GM12878 (cell line): ENCODE measurements at regions not wholly inside any gene's neighbourhood (a gene's known extent, or its start where the extent isn't known, plus 50 kb on each side); places are given as distances from the start of the nearest gene placed in this dataset.

Experiments
- ATAC-seq: fragments of 200-7000 bp; cut with Tn5 transposase; 3 replicates; pipeline ENCODE4 v1.9.1; 2020; ENCODE audit warnings: mild to moderate bottlenecking, moderate library complexity
- BruUV-seq: library from RNA; stranded (reverse); fragments of 400-500 nt; replicated peaks from 2 replicates; lab custom pipeline; 2021; lab: Mats Ljungman, UMichigan
- CTCF ChIA-PET: fragments of 300-600 bp; sonication (Branson Sonifier 250); formaldehyde crosslinking; extraction: SDS; loops from one replicate; lab custom pipeline; 2021; ENCODE audit warnings: inconsistent platforms; lab: Yijun Ruan, JAX
- POLR2A ChIA-PET: fragments of 350-600 bp; formaldehyde crosslinking; extraction: SDS; loops from one replicate; lab custom pipeline; 2021; ENCODE audit warnings: inconsistent platforms; lab: Charles Lee
- RAD21 ChIA-PET: fragments of 300-600 bp; sonication (Branson Sonifier 250); formaldehyde crosslinking; loops from one replicate; lab custom pipeline; 2023; ENCODE audit warnings: antibody characterized with exemption; ENCODE audit not compliant: unreplicated experiment; lab: Charles Lee
- SMC1A ChIA-PET: fragments of 300-600 bp; sonication (Branson Sonifier 250); formaldehyde crosslinking; loops from one replicate; lab custom pipeline; 2023; ENCODE audit not compliant: unreplicated experiment, uncharacterized antibody; lab: Charles Lee
- DNase-seq: peaks from one replicate; pipeline ENCODE4 v3.0.0-alpha.2; 2011; ENCODE audit warnings: low read depth, low spot score
- FAIRE-seq: peaks from 3 replicates; lab custom pipeline; 2011; peaks lifted over from hg19 to GRCh38; lab: Jason Lieb, UNC
- H2AFZ ChIP-seq: 2 replicates; pipeline ENCODE4 v1.6.0; 2011; ENCODE audit warnings: low read depth, low read length, control low read depth; ENCODE audit not compliant: control insufficient read depth
- H3K27ac ChIP-seq: 2 replicates; pipeline ENCODE4 v1.5.1; 2011; ENCODE audit warnings: control low read depth; ENCODE audit not compliant: control insufficient read depth, insufficient read depth
- H3K27me3 ChIP-seq, 2 experiments: replicated peaks in 1 of 2; 2 replicates each; pipeline versions ENCODE4 v1.6.0 to v1.6.1; 2011; ENCODE audit warnings: low read length in 1 of 2; ENCODE audit not compliant: control insufficient read depth in 2 of 2, insufficient read depth in 2 of 2
- H3K36me3 ChIP-seq, 2 experiments: 2 replicates each; pipeline ENCODE4 v1.5.1; 2011; ENCODE audit warnings: low read length in 1 of 2; ENCODE audit not compliant: control insufficient read depth in 2 of 2, insufficient read depth in 2 of 2
- H3K4me1 ChIP-seq: 2 replicates; pipeline ENCODE4 v1.6.1; 2011; ENCODE audit warnings: mild to moderate bottlenecking, low read length, moderate library complexity, mixed read lengths; ENCODE audit not compliant: control insufficient read depth, insufficient read depth
- H3K4me2 ChIP-seq: 2 replicates; pipeline ENCODE4 v1.6.0; 2011; ENCODE audit warnings: control low read depth; ENCODE audit not compliant: control insufficient read depth, insufficient read depth
- H3K4me3 ChIP-seq: fragments of 200-600 bp; sonication (generic); 2 replicates; pipeline ENCODE4 v1.5.1; 2016
- H3K79me2 ChIP-seq: 2 replicates; pipeline ENCODE4 v1.6.0; 2011; ENCODE audit warnings: low read length; ENCODE audit not compliant: control insufficient read depth, insufficient read depth
- H3K9ac ChIP-seq: 2 replicates; pipeline ENCODE4 v1.8.0; 2011; ENCODE audit warnings: low read length, control low read depth, mixed read lengths; ENCODE audit not compliant: control insufficient read depth, insufficient read depth
- H3K9me3 ChIP-seq: replicated peaks from 3 replicates; pipeline ENCODE4 v1.5.1; 2011; ENCODE audit warnings: mild to moderate bottlenecking, low read length; ENCODE audit not compliant: control insufficient read depth, insufficient read depth
- H4K20me1 ChIP-seq: 2 replicates; pipeline ENCODE4 v1.6.0; 2011; ENCODE audit not compliant: control insufficient read depth, insufficient read depth
- ATF7 ChIP-seq: fragments of 450-650 bp; IDR thresholded peaks from 2 replicates; pipeline ENCODE4 v1.6.1; 2016; ENCODE audit warnings: low read depth, mild to moderate bottlenecking
- CBFB ChIP-seq: IDR thresholded peaks from 2 replicates; pipeline ENCODE4 v1.6.1; 2016; ENCODE audit warnings: antibody characterized with exemption, low read depth
- CBX3 ChIP-seq: fragments of 200-600 bp; sonication (generic); IDR thresholded peaks from 2 replicates; pipeline ENCODE4 v1.6.1; 2016; ENCODE audit warnings: low read depth, borderline replicate concordance
- CHD4 ChIP-seq: fragments of 200-600 bp; sonication (generic); IDR thresholded peaks from 2 replicates; pipeline ENCODE4 v1.6.1; 2016; ENCODE audit warnings: mild to moderate bottlenecking
- CREB1 ChIP-seq: IDR thresholded peaks from 2 replicates; pipeline ENCODE4 v1.6.1; 2012; ENCODE audit warnings: low read depth, mild to moderate bottlenecking, inconsistent platforms
- CREM ChIP-seq: IDR thresholded peaks from 2 replicates; pipeline ENCODE4 v1.6.1; 2014; ENCODE audit warnings: antibody characterized with exemption, low read depth
- ETV6 ChIP-seq, 2 experiments: fragments of 450-650 bp in 1 of 2; IDR thresholded peaks in 1 of 2; conservative IDR thresholded peaks in 1 of 2; 2 replicates each; pipeline ENCODE4 v1.6.1; 2014; ENCODE audit warnings: antibody characterized with exemption in 1 of 2, borderline replicate concordance in 1 of 2, low read depth in 1 of 2, mild to moderate bottlenecking in 1 of 2, moderate library complexity in 1 of 2
- EZH2 ChIP-seq: IDR thresholded peaks from 2 replicates; pipeline ENCODE4 v1.6.1; 2012; ENCODE audit warnings: low read depth, mild to moderate bottlenecking, control low read depth, inconsistent platforms, low read length, borderline replicate concordance; ENCODE audit not compliant: control insufficient read depth
- KAT2A ChIP-seq: conservative IDR thresholded peaks from 2 replicates; pipeline ENCODE4 v1.6.1; 2011; ENCODE audit warnings: low read depth, low read length; ENCODE audit not compliant: control insufficient read depth
- KLF5 ChIP-seq: fragments of 450-650 bp; IDR thresholded peaks from 2 replicates; pipeline ENCODE4 v1.6.1; 2014; ENCODE audit warnings: mild to moderate bottlenecking; ENCODE audit not compliant: partially characterized antibody
- MXI1 ChIP-seq: fragments of 150-350 bp; IDR thresholded peaks from 2 replicates; pipeline ENCODE4 v1.6.1; 2011; ENCODE audit warnings: low read depth, mild to moderate bottlenecking, inconsistent platforms, low read length, improper control_type of control experiment
- NBN ChIP-seq: fragments of 450-650 bp; IDR thresholded peaks from 2 replicates; pipeline ENCODE4 v1.6.1; 2016
- NFXL1 ChIP-seq: fragments of 450-650 bp; IDR thresholded peaks from 2 replicates; pipeline ENCODE4 v1.6.1; 2017; ENCODE audit warnings: antibody characterized with exemption, mild to moderate bottlenecking, borderline replicate concordance
- SIX5 ChIP-seq: IDR thresholded peaks from 2 replicates; pipeline ENCODE4 v1.6.1; 2011; ENCODE audit warnings: mild to moderate bottlenecking, low read depth, low read length, moderate library complexity; ENCODE audit not compliant: severe bottlenecking
- SMC3 ChIP-seq: IDR thresholded peaks from 2 replicates; pipeline ENCODE4 v1.6.1; 2011; ENCODE audit warnings: low read length, improper control_type of control experiment, borderline replicate concordance
- TAF1 ChIP-seq: IDR thresholded peaks from 2 replicates; pipeline ENCODE4 v1.6.1; 2011; ENCODE audit warnings: mild to moderate bottlenecking, low read depth, low read length, borderline replicate concordance
- ZSCAN29 ChIP-seq: fragments of 450-650 bp; IDR thresholded peaks from 2 replicates; pipeline ENCODE4 v1.6.1; 2017; ENCODE audit warnings: mild to moderate bottlenecking, moderate library complexity
- WGBS: methylation state at CpG from one replicate; pipeline ENCODE4 v1.1.6; 2016; ENCODE audit warnings: low lambda C conversion rate; ENCODE audit not compliant: insufficient replicate concordance, insufficient coverage; ENCODE audit errors: missing lambda C conversion rate; 5-methylcytosine and 5-hydroxymethylcytosine counted together
- in situ Hi-C: fragments of 300-500 bp; cut with MboI; formaldehyde crosslinking; loops from 9 replicates; pipeline ENCODE4 v1.14.3; 2018; ENCODE audit warnings: mixed read lengths
- intact Hi-C: fragments of 100-400 bp; cut with micrococcal nuclease; formaldehyde crosslinking; loops from one replicate; pipeline ENCODE4 v1.14.2; 2022; ENCODE audit not compliant: unreplicated experiment
- TF ChIP-seq, protein P1 (sequence below): IDR thresholded peaks from 2 replicates; pipeline ENCODE4 v1.6.1; 2012; ENCODE audit warnings: low read depth, low read length, improper control_type of control experiment
- TF ChIP-seq, protein P2 (sequence below): fragments of 450-650 bp; IDR thresholded peaks from 2 replicates; pipeline ENCODE4 v1.6.1; 2017; ENCODE audit warnings: borderline replicate concordance
- TF ChIP-seq, protein P3 (sequence below): fragments of 450-650 bp; IDR thresholded peaks from 2 replicates; pipeline ENCODE4 v1.6.1; 2016; ENCODE audit warnings: mild to moderate bottlenecking, moderate library complexity, borderline replicate concordance

DNA sequence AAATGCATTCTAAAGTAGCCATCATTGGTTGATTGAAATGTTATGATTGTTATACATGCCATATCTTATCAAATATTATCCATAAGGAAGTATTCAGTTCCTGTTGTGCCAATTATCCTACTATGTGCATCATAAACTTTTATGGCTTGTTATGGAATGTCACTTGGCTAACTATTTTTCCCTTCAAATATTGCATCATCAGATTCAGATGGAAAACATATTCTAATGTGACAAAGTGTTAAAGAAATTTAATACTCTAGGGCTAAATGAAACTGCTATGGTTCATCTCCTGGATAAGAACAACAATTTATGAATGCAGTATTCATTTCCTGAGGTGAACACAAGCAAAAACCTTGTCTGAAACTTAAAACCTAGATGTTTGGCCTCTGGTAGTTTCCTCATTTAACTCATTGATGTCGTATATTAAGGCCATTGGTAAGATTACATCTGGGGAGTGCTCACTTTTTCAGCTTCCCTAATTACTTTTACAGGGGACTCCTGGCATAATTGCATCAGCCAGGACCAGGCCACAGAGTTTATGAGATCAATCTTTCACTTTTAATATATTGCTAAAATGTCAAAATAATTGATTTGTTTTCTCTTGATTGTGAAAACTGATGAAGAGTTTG, 134.9 kb upstream of the CEP162 start:
- RAD21 ChIA-PET, result interaction anchor here (1.0 to 2.7 kb wide), 6 partner anchors 10 to 56 kb away, joined by 3 to 9 read pairs (median 6); no protein-coding TSS in a partner anchor
- peak; percentile 61 for ATAC-seq
- Histone ChIP-seq H3K4me3 (no peak overlapping the region), H2AFZ (no peak overlapping the region), H3K36me3 (no peaks in the 10 kb centered on the region), H3K9me3 (no peaks in the 10 kb centered on the region; the same call in 2 of the 3 replicates), H3K27me3 (no peaks in the 10 kb centered on the region), H3K79me2 (no peaks in the 10 kb centered on the region), H3K9ac (no peak overlapping the region)
- intact Hi-C loops, result no loop called here
- WGBS, result 0% methylated on average over 1 of the region's 1 CpG
- TF ChIP-seq CBX3 (no peak), NBN (no peak), NFXL1 (no peak), ATF7 (no peak), CBFB (no peak), KAT2A (no peak), KLF5 (no peak), ETV6 (conservative IDR thresholded peaks at IDR 0.05 in 1 of 2, IDR thresholded peaks at IDR 0.05 in 1 of 2; ENCODE audit: borderline replicate concordance in 1 of 2, low read depth in 1 of 2) (no peak), MXI1 (no peak), CREB1 (no peak), SMC3 (no peak), EZH2 (no peak), SIX5 (no peak), ZSCAN29 (no peak), CHD4 (no peak), CREM (no peak), TAF1 (no peak)
- TF ChIP-seq, protein P1, sequence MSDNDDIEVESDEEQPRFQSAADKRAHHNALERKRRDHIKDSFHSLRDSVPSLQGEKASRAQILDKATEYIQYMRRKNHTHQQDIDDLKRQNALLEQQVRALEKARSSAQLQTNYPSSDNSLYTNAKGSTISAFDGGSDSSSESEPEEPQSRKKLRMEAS, result no peak
- TF ChIP-seq, protein P2, sequence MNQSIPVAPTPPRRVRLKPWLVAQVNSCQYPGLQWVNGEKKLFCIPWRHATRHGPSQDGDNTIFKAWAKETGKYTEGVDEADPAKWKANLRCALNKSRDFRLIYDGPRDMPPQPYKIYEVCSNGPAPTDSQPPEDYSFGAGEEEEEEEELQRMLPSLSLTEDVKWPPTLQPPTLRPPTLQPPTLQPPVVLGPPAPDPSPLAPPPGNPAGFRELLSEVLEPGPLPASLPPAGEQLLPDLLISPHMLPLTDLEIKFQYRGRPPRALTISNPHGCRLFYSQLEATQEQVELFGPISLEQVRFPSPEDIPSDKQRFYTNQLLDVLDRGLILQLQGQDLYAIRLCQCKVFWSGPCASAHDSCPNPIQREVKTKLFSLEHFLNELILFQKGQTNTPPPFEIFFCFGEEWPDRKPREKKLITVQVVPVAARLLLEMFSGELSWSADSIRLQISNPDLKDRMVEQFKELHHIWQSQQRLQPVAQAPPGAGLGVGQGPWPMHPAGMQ, result no peak
- TF ChIP-seq, protein P3, sequence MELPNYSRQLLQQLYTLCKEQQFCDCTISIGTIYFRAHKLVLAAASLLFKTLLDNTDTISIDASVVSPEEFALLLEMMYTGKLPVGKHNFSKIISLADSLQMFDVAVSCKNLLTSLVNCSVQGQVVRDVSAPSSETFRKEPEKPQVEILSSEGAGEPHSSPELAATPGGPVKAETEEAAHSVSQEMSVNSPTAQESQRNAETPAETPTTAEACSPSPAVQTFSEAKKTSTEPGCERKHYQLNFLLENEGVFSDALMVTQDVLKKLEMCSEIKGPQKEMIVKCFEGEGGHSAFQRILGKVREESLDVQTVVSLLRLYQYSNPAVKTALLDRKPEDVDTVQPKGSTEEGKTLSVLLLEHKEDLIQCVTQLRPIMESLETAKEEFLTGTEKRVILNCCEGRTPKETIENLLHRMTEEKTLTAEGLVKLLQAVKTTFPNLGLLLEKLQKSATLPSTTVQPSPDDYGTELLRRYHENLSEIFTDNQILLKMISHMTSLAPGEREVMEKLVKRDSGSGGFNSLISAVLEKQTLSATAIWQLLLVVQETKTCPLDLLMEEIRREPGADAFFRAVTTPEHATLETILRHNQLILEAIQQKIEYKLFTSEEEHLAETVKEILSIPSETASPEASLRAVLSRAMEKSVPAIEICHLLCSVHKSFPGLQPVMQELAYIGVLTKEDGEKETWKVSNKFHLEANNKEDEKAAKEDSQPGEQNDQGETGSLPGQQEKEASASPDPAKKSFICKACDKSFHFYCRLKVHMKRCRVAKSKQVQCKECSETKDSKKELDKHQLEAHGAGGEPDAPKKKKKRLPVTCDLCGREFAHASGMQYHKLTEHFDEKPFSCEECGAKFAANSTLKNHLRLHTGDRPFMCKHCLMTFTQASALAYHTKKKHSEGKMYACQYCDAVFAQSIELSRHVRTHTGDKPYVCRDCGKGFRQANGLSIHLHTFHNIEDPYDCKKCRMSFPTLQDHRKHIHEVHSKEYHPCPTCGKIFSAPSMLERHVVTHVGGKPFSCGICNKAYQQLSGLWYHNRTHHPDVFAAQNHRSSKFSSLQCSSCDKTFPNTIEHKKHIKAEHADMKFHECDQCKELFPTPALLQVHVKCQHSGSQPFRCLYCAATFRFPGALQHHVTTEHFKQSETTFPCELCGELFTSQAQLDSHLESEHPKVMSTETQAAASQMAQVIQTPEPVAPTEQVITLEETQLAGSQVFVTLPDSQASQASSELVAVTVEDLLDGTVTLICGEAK, result no peak
- TF ChIP-seq, all 136 proteins: peak for 0
- ChIA-PET POLR2A (no interaction called here), CTCF (interaction anchor here (1.1 to 1.4 kb wide), 4 partner anchors 30 to 297 kb away, joined by 3 to 7 read pairs (median 4); no protein-coding TSS in a partner anchor), SMC1A (interaction anchor here (0.6 to 2.4 kb wide), 16 partner anchors 9 to 391 kb away, joined by 3 to 14 read pairs (median 4); no protein-coding TSS in a partner anchor)
- in situ Hi-C loops, result no loop called here
- FAIRE-seq (no peak), DNase-seq (no peak)
- BruUV-seq, result no TSS peak
- H3K4me1 ChIP-seq, result no peaks in the 10 kb centered on the region
- no peak overlapping the region for H3K4me2 ChIP-seq
- H4K20me1 ChIP-seq, result no peaks in the 10 kb centered on the region
- no peak overlapping the region for H3K27ac ChIP-seq
